Lower leg skin (tissue), 3 donors: ENCODE measurements at regions not wholly inside any gene's neighbourhood (a gene's known extent, or its start where the extent isn't known, plus 50 kb on each side); places are given as distances from the start of the nearest gene placed in this dataset.

Experiments
- POLR2A ChIP-seq, 2 donors: fragments of 450-650 bp; IDR thresholded peaks; one replicate each; pipeline ENCODE4 v1.6.1; 2016 to 2017; ENCODE audit warnings: antibody characterized with exemption in 2 of 2, mild to moderate bottlenecking in 1 of 2, moderate library complexity in 1 of 2
- TF ChIP-seq, protein P1 (sequence below), 3 donors: fragments of 450-650 bp; IDR thresholded peaks; one replicate each; pipeline ENCODE4 v1.5.1; 2016; ENCODE audit warnings: antibody characterized with exemption in 3 of 3, mild to moderate bottlenecking in 3 of 3, moderate library complexity in 2 of 3

DNA sequence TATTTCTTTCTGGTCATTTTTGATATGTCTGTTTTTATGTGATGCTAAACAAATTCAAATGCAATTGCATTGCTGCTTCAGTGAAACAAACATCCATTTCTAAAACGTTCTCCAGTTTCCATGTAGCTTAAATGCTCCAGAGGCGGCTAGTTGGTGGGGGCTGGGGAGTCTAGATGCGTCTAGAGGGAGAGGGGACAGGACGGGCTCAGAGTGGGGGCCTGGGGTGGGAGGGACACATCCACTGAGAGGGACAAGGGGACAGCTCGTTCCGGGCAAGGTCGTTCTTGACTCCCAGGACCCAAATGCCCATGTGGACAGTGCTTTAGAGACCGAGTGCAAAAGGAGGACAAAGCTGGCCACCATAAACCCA, 102.3 kb downstream of the FOXL1 start:
- TF ChIP-seq POLR2A (IDR thresholded peaks at IDR 0.05), result no peak
- TF ChIP-seq, protein P1, sequence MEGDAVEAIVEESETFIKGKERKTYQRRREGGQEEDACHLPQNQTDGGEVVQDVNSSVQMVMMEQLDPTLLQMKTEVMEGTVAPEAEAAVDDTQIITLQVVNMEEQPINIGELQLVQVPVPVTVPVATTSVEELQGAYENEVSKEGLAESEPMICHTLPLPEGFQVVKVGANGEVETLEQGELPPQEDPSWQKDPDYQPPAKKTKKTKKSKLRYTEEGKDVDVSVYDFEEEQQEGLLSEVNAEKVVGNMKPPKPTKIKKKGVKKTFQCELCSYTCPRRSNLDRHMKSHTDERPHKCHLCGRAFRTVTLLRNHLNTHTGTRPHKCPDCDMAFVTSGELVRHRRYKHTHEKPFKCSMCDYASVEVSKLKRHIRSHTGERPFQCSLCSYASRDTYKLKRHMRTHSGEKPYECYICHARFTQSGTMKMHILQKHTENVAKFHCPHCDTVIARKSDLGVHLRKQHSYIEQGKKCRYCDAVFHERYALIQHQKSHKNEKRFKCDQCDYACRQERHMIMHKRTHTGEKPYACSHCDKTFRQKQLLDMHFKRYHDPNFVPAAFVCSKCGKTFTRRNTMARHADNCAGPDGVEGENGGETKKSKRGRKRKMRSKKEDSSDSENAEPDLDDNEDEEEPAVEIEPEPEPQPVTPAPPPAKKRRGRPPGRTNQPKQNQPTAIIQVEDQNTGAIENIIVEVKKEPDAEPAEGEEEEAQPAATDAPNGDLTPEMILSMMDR (IDR thresholded peaks at IDR 0.05), result no peak
